Skin of body (tissue), 1 donor: ENCODE measurements at regions not wholly inside any gene's neighbourhood (a gene's known extent, or its start where the extent isn't known, plus 50 kb on each side); places are given as distances from the start of the nearest gene placed in this dataset.

Experiments
- DNase-seq: peaks from one replicate; lab custom pipeline; 2025; lab: John Stamatoyannopoulos, UW

- DNase-seq, result peak; percentile 1
Observed at GRCh38 chr4:176383273-176384077, 63.7 kb downstream of the SPCS3 start.

- DNase-seq, result no peak
Observed at GRCh38 chr4:176385601-176386000, 65.8 kb downstream of the SPCS3 start.

GRCh38 chr4:176387571-176387970 is 67.8 kb downstream of the SPCS3 start:
- peak; percentile 48 for DNase-seq

DNA sequence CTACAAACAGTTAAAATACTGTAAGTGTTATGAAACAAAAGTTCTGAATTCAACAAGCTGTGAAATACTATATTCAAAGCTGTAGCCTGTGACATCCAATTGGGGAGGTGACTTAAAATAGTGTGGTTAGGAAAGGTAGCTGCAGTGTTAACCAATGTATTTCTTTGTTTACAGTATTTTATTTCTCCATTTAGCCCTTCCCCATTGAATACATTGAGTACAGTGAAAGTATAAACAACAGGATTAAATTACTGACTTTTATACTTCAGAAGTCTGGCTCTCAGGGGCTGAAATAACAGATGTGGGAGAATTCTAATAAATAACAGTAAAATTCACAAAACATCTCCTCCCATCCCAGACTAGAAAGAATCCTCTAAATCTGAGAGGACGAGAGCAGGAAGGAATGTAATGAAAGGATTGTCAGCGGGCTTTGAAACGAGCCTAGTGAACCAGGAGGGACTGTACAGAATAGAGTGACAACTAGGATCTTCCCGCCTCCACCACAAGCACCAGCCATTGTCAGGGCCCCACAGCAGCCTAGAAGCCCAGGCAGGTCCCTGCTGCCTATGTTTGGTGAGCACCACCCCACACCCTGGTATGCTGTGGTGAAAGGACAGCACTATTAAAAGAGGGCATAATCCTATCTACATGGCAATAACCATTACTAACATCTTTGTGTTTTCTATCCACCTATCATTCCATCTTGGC is 73.7 kb downstream of the SPCS3 start:
- DNase-seq, result no peak

DNA sequence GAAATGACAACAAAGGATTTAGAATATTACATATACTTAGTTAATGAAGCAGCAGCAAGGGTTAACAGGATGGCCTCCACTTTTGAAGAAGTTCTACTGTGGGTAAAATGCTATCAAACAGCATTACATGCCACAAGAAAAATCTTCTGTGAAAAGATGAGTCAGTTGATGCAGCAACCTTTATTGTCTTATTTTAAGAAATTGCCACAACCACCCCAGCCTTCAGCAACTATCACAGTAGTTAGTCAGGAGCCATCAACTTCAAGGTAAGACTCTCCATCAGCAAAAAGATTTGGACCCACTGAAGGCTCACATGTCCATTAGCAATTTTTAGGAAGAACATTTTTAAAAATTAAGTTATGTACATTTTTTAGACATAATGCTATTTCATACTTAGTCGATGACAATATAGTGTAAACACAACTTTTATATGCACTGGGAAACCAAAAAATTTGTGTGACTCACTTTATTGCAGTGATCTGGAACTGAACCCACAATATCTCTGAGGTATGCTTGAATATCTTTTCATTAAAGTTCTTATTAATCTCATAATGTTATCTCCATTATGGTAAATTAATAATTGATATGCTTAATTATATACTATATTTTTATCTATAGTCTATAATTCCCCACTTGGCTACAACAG is 81.2 kb downstream of the SPCS3 start:
- no peak for DNase-seq

GRCh38 chr4:176404621-176405020 is 84.9 kb downstream of the SPCS3 start:
- DNase-seq, result no peak

DNA sequence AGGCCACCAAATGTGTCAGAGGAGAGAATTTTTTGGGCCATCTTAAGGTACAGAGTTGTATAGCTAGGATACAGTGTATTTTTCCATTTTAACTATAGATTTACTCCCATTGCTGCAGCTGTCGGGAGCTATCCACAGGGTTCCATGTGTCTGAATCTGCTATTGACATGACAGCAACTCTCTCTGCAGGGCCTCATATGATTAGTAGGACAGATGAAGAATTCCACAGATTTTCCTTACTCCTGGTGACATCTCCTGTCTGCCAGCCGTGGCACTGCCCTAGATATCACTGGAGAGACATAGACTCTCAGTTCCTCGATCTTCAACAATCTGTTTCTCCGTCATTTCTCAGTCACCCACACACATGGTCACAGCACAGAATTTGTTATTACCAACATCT is 86.5 kb downstream of the SPCS3 start:
- DNase-seq, result no peak

- DNase-seq, result no peak
Observed at GRCh38 chr4:176406736-176407135, 87.0 kb downstream of the SPCS3 start.

GRCh38 chr4:176409627-176410026 is 89.9 kb downstream of the SPCS3 start:
- no peak for DNase-seq

DNA sequence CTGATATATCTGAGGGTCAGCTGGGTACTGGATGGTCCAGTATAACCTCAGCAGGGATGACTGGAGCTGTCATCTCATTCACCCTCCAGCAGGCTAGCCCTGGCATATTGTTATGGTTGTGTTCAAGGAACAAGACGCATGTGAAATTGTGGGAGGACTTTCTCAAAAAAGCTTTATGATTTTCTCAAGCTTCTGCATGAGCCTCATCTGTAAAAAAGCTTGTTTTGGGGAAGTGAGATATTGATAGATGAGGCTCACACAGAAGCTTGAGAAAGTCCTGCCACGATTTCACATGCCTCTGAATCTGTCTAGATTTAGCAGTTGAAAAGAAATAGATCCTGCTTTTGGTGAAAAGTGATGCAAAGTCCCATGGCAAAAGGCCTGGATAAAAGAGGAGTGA is 93.4 kb downstream of the SPCS3 start:
- DNase-seq, result no peak

- DNase-seq, result no peak
Observed at GRCh38 chr4:176422001-176422400, 102.2 kb downstream of the SPCS3 start.

- no peak for DNase-seq
Observed at GRCh38 chr4:176422511-176422910, 102.7 kb downstream of the SPCS3 start.

DNA sequence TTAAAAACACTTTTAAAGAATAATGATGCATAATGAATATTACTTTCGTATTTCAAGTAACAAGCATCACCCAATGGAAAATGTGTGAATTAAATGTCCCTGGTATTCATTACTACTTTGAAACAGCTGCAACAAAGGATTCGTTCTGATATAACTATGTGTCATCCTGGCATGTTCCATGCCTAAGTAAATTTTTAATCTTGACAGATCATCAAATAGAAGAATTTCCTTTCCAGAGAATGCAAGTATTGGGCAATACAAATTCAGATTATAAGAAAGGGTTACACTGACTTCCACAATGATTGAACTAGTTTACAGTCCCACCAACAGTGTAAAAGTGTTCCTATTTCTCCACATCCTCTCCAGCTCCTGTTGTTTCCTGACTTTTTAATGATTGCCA is 105.3 kb downstream of the SPCS3 start:
- no peak for DNase-seq

GRCh38 chr4:176432811-176433540 is 113.2 kb downstream of the SPCS3 start:
- DNase-seq, result no peak

- no peak for DNase-seq
Observed at GRCh38 chr4:176433983-176434382, 114.2 kb downstream of the SPCS3 start.

DNA sequence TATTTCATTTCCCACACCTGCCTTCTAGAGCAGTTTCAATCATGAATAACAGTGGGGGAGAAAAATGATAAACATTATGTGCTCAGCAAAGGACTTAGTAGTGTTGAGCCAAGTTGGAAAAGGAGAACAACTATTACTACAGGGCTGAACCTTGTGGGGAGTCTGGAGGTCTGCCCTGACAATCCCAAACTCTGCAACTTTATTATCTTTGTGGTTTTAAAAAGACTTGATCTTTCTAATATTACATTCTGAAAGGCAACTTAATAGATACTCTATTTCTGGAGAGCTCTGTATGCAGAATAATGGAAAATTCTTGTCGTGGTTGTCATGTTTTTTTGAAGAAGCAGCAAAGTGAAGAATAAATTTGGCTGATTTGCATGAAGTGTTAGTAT is 116.1 kb downstream of the SPCS3 start:
- no peak for DNase-seq

GRCh38 chr4:176436293-176436973 is 116.7 kb downstream of the SPCS3 start:
- DNase-seq, result no peak

GRCh38 chr4:176437756-176438155 is 118.0 kb downstream of the SPCS3 start:
- no peak for DNase-seq

GRCh38 chr4:176438401-176438800 is 118.6 kb downstream of the SPCS3 start:
- no peak for DNase-seq

DNA sequence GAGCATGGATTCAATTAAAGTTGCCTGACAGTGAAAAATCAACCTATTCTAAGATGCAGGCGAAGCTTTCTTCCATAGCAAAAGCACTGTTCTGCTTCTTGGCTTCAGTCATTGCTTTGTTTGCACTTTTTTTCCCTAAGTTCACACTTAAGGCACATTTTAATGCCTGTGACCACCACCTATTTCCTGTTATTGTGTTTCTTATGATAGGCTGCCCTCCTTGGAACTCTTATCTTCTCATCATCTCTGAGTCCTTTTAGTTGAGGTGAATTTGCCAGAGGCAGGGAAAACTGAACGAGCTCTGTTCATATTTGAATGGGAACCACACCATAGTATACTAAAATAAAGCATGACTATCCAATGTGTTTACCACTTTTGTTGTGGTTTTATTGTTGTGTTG is 119.8 kb downstream of the SPCS3 start:
- DNase-seq, result no peak

GRCh38 chr4:176440698-176441097 is 120.9 kb downstream of the SPCS3 start:
- no peak for DNase-seq
